DOHH2 (cell line): ENCODE measurements at regions not wholly inside any gene's neighbourhood (a gene's known extent, or its start where the extent isn't known, plus 50 kb on each side); places are given as distances from the start of the nearest gene placed in this dataset.

ENCODE experiments used
- H3F3A ChIP-seq: fragments of 200-600 bp; sonication (generic), shearing (Covaris generic); 2 replicates; pipeline ENCODE4 v1.6.0; 2016; ENCODE audit warnings: antibody characterized with exemption, mild to moderate bottlenecking; ENCODE audit not compliant: control insufficient read depth, insufficient read depth
- H3K27ac ChIP-seq: fragments of 200-600 bp; sonication (generic); 2 replicates; pipeline ENCODE4 v1.5.1; 2014; ENCODE audit warnings: low read depth, mild to moderate bottlenecking, low read length, moderate library complexity
- H3K27me3 ChIP-seq: fragments of 200-600 bp; sonication (generic); 2 replicates; pipeline ENCODE4 v1.6.1; 2014; ENCODE audit warnings: mild to moderate bottlenecking, low read length, mixed read lengths; ENCODE audit not compliant: control insufficient read depth
- H3K36me3 ChIP-seq: fragments of 200-600 bp; sonication (generic); 2 replicates; pipeline ENCODE4 v1.6.1; 2014; ENCODE audit warnings: mild to moderate bottlenecking, low read length, moderate library complexity, mixed read lengths; ENCODE audit not compliant: control insufficient read depth
- H3K4me1 ChIP-seq: fragments of 200-600 bp; sonication (generic); 2 replicates; pipeline ENCODE4 v1.6.1; 2014; ENCODE audit warnings: mild to moderate bottlenecking, low read length, mixed read lengths; ENCODE audit not compliant: control insufficient read depth
- H3K4me2 ChIP-seq: fragments of 200-600 bp; sonication (generic); 2 replicates; pipeline ENCODE4 v1.6.0; 2014; ENCODE audit warnings: mild to moderate bottlenecking, low read length, moderate library complexity
- H3K4me3 ChIP-seq: fragments of 200-600 bp; sonication (generic); 2 replicates; pipeline ENCODE4 v1.5.1; 2014; ENCODE audit warnings: mild to moderate bottlenecking, low read length, mixed read lengths
- H3K79me2 ChIP-seq: fragments of 200-600 bp; sonication (generic); 2 replicates; pipeline ENCODE4 v1.6.1; 2014; ENCODE audit warnings: mild to moderate bottlenecking, low read length, mixed read lengths; ENCODE audit not compliant: control insufficient read depth
- H3K9me2 ChIP-seq: fragments of 200-600 bp; sonication (generic); replicated peaks from 2 replicates; pipeline ENCODE4 v1.6.1; 2014; ENCODE audit warnings: mild to moderate bottlenecking, low read length, mixed read lengths; ENCODE audit not compliant: control insufficient read depth
- H3K9me3 ChIP-seq: fragments of 200-600 bp; sonication (generic); 2 replicates; pipeline ENCODE4 v1.6.1; 2014; ENCODE audit warnings: antibody characterized with exemption, low read length, mixed read lengths; ENCODE audit not compliant: control insufficient read depth, insufficient read depth
- H4K20me1 ChIP-seq: fragments of 200-600 bp; sonication (generic); 2 replicates; pipeline ENCODE4 v1.6.0; 2014; ENCODE audit warnings: low read depth, mild to moderate bottlenecking, antibody characterized with exemption, low read length, moderate library complexity; ENCODE audit not compliant: control insufficient read depth, insufficient read depth
- CTCF ChIP-seq: fragments of 200-600 bp; sonication (generic); IDR thresholded peaks from one replicate; pipeline ENCODE4 v1.5.1; 2014; ENCODE audit warnings: antibody characterized with exemption, mild to moderate bottlenecking, low read depth, low read length; ENCODE audit not compliant: poor library complexity, severe bottlenecking
- EZH2phosphoT487 ChIP-seq: fragments of 200-600 bp; sonication (generic); IDR thresholded peaks from 2 replicates; pipeline ENCODE4 v1.6.1; 2017; ENCODE audit warnings: borderline replicate concordance, mild to moderate bottlenecking, antibody characterized with exemption, low read length, moderate library complexity, mixed read lengths

GRCh38 chr12:82082501-82082900 lies 275.7 kb downstream of the CCDC59 start:
- no peaks in the 10 kb centered on the region for H4K20me1 ChIP-seq
- H3K79me2 ChIP-seq: no peaks in the 10 kb centered on the region
- no peaks in the 10 kb centered on the region for H3K9me2 ChIP-seq
- no peaks in the 10 kb centered on the region for H3F3A ChIP-seq
- H3K9me3 ChIP-seq: no peaks in the 10 kb centered on the region
- H3K4me1 ChIP-seq: no peaks in the 10 kb centered on the region
- no peak overlapping the region for H3K4me3 ChIP-seq
- no peaks in the 10 kb centered on the region for H3K36me3 ChIP-seq
- H3K4me2 ChIP-seq: no peak overlapping the region
- no peaks in the 10 kb centered on the region for H3K27me3 ChIP-seq
- TF ChIP-seq EZH2phosphoT487: no peak
- TF ChIP-seq CTCF: no peak
- H3K27ac ChIP-seq: no peak overlapping the region

GRCh38 chr12:82069931-82070514 lies 288.2 kb downstream of the CCDC59 start:
- H3K9me2 ChIP-seq: no peaks in the 10 kb centered on the region
- H3K9me3 ChIP-seq: no peaks in the 10 kb centered on the region
- no peaks in the 10 kb centered on the region for H3K36me3 ChIP-seq
- H3K4me2 ChIP-seq: no peak overlapping the region
- H4K20me1 ChIP-seq: no peaks in the 10 kb centered on the region
- no peaks in the 10 kb centered on the region for H3K4me1 ChIP-seq
- H3K79me2 ChIP-seq: no peaks in the 10 kb centered on the region
- H3F3A ChIP-seq: no peaks in the 10 kb centered on the region
- TF ChIP-seq CTCF (no peak), EZH2phosphoT487 (no peak)
- no peak overlapping the region for H3K27ac ChIP-seq
- no peak overlapping the region for H3K4me3 ChIP-seq
- H3K27me3 ChIP-seq: no peaks in the 10 kb centered on the region

GRCh38 chr12:82058197-82058596 lies 299.0 kb upstream of the PPFIA2 start:
- Histone ChIP-seq H3K27me3 (no peaks in the 10 kb centered on the region), H3K4me3 (no peak overlapping the region), H3K9me2 (no peaks in the 10 kb centered on the region), H4K20me1 (no peaks in the 10 kb centered on the region), H3K9me3 (no peaks in the 10 kb centered on the region), H3K27ac (no peak overlapping the region), H3K4me2 (no peak overlapping the region), H3K36me3 (no peaks in the 10 kb centered on the region), H3K4me1 (no peaks in the 10 kb centered on the region), H3F3A (no peaks in the 10 kb centered on the region), H3K79me2 (no peaks in the 10 kb centered on the region)
- TF ChIP-seq CTCF (no peak), EZH2phosphoT487 (no peak)

- H3K79me2 ChIP-seq: no peaks in the 10 kb centered on the region
- no peak overlapping the region for H3K4me2 ChIP-seq
- H4K20me1 ChIP-seq: no peaks in the 10 kb centered on the region
- no peak overlapping the region for H3K27ac ChIP-seq
- H3F3A ChIP-seq: no peaks in the 10 kb centered on the region
- no peaks in the 10 kb centered on the region for H3K9me2 ChIP-seq
- H3K4me3 ChIP-seq: no peak overlapping the region
- H3K9me3 ChIP-seq: no peaks in the 10 kb centered on the region
- no peaks in the 10 kb centered on the region for H3K4me1 ChIP-seq
- TF ChIP-seq EZH2phosphoT487: no peak
- no peak for TF ChIP-seq CTCF
- H3K27me3 ChIP-seq: no peaks in the 10 kb centered on the region
- H3K36me3 ChIP-seq: no peaks in the 10 kb centered on the region
Measured at GRCh38 chr12:82057770-82058169, 298.6 kb upstream of the PPFIA2 start.
